ENCODE measurements at regions not wholly inside any gene's neighbourhood (a gene's known extent, or its start where the extent isn't known, plus 50 kb on each side); places are given as distances from the start of the nearest gene placed in this dataset.

GRCh38 chr3:110846971-110847370 lies 224.6 kb upstream of the NECTIN3 start:
- Histone ChIP-seq H3K27me3 (replicated peaks in 1 of 2; ENCODE audit: control insufficient read depth in 2 of 2, extremely low read depth in 1 of 2, insufficient read depth in 2 of 2, low read length in 1 of 2) (no peaks in the 10 kb centered on the region), H3K9me3 (no peaks in the 10 kb centered on the region), H3K4me1 (ENCODE audit: control insufficient read depth in 1 of 2, extremely low read depth in 1 of 2, insufficient read depth in 2 of 2, low read length in 2 of 2) (no peaks in the 10 kb centered on the region), H3K4me3 (ENCODE audit: control insufficient read depth in 1 of 2, extremely low read depth in 1 of 2, low read length in 1 of 2) (no peak overlapping the region), H3K36me3 (ENCODE audit: control insufficient read depth in 2 of 2, extremely low read depth in 1 of 2, insufficient read depth in 1 of 2, low read length in 1 of 2) (no peaks in the 10 kb centered on the region), H3K27ac (ENCODE audit: low read length) (no peak overlapping the region)
- WGBS (ENCODE audit: insufficient coverage) = no CpG with 5 or more reads among the region's 3 CpGs
- no peak overlapping the region for H3K27ac Mint-ChIP-seq
- no peaks in the 10 kb centered on the region for H3K36me3 Mint-ChIP-seq
- H3K4me1 Mint-ChIP-seq = no peaks in the 10 kb centered on the region
- DNase-seq (no peak), ATAC-seq (replicated peaks in 1 of 4) (no peak)
- H3K4me3 Mint-ChIP-seq = no peak overlapping the region
- ChIA-PET CTCF (no interaction called here), POLR2A (interaction anchor here in 1 of 2 donors (0.6 kb wide), 1 partner anchor 777 kb away, joined by 12 read pairs; no protein-coding TSS in a partner anchor)
- H3K27me3 Mint-ChIP-seq = peaks cover 6 to 14% of the 10 kb centered on the region in 2 donors
- peaks cover 0 to 17% (median 5%) of the 10 kb centered on the region in 3 donors for H3K9me3 Mint-ChIP-seq

- Histone ChIP-seq H3K36me3 (ENCODE audit: control insufficient read depth in 2 of 2, extremely low read depth in 1 of 2, insufficient read depth in 1 of 2, low read length in 1 of 2) (no peaks in the 10 kb centered on the region), H3K4me3 (ENCODE audit: control insufficient read depth in 1 of 2, extremely low read depth in 1 of 2, low read length in 1 of 2) (no peak overlapping the region), H3K27me3 (replicated peaks in 1 of 2; ENCODE audit: control insufficient read depth in 2 of 2, extremely low read depth in 1 of 2, insufficient read depth in 2 of 2, low read length in 1 of 2) (no peaks in the 10 kb centered on the region), H3K4me1 (ENCODE audit: control insufficient read depth in 1 of 2, extremely low read depth in 1 of 2, insufficient read depth in 2 of 2, low read length in 2 of 2) (no peaks in the 10 kb centered on the region), H3K9me3 (no peaks in the 10 kb centered on the region), H3K27ac (ENCODE audit: low read length) (no peak overlapping the region)
- Mint-ChIP-seq H3K36me3 (no peaks in the 10 kb centered on the region), H3K4me3 (no peak overlapping the region), H3K9me3 (peaks cover 0 to 8% (median 5%) of the 10 kb centered on the region in 3 donors), H3K27me3 (peaks cover 5 to 8% of the 10 kb centered on the region in 2 donors), H3K4me1 (no peaks in the 10 kb centered on the region), H3K27ac (no peak overlapping the region)
- CTCF ChIA-PET = interaction anchor here in 1 of 2 donors (1.0 kb wide), 1 partner anchor 231 kb away, joined by 3 read pairs; no protein-coding TSS in a partner anchor
- ATAC-seq (replicated peaks in 1 of 4) = no peak
- WGBS (ENCODE audit: insufficient coverage) = no CpG with 5 or more reads among the region's 2 CpGs
- POLR2A ChIA-PET = no interaction called here
- no peak for DNase-seq
Measured at GRCh38 chr3:110849064-110849463, 222.6 kb upstream of the NECTIN3 start.

GRCh38 chr3:110851736-110852135 lies 219.9 kb upstream of the NECTIN3 start:
- Mint-ChIP-seq H3K36me3 (no peaks in the 10 kb centered on the region), H3K4me3 (no peak overlapping the region), H3K4me1 (no peaks in the 10 kb centered on the region), H3K27ac (no peak overlapping the region), H3K27me3 (peaks cover 5 to 11% of the 10 kb centered on the region in 2 donors), H3K9me3 (no peaks in the 10 kb centered on the region)
- Histone ChIP-seq H3K4me3 (ENCODE audit: control insufficient read depth in 1 of 2, extremely low read depth in 1 of 2, low read length in 1 of 2) (no peak overlapping the region), H3K27me3 (replicated peaks in 1 of 2; ENCODE audit: control insufficient read depth in 2 of 2, extremely low read depth in 1 of 2, insufficient read depth in 2 of 2, low read length in 1 of 2) (no peaks in the 10 kb centered on the region), H3K4me1 (ENCODE audit: control insufficient read depth in 1 of 2, extremely low read depth in 1 of 2, insufficient read depth in 2 of 2, low read length in 2 of 2) (no peaks in the 10 kb centered on the region), H3K27ac (ENCODE audit: low read length) (no peak overlapping the region), H3K36me3 (ENCODE audit: control insufficient read depth in 2 of 2, extremely low read depth in 1 of 2, insufficient read depth in 1 of 2, low read length in 1 of 2) (no peaks in the 10 kb centered on the region), H3K9me3 (no peaks in the 10 kb centered on the region)
- ATAC-seq (replicated peaks in 1 of 4) (no peak), DNase-seq (no peak)
- POLR2A ChIA-PET = interaction anchor here in 1 of 2 donors (0.6 kb wide), 1 partner anchor 13 kb away, joined by 3 read pairs; no protein-coding TSS in a partner anchor
- CTCF ChIA-PET = no interaction called here

GRCh38 chr3:110855207-110855606 lies 216.4 kb upstream of the NECTIN3 start:
- DNase-seq = no peak
- no peaks in the 10 kb centered on the region for H3K36me3 Mint-ChIP-seq

GRCh38 chr3:110856916-110857315 lies 214.7 kb upstream of the NECTIN3 start:
- CTCF ChIA-PET = no interaction called here
- DNase-seq (no peak), ATAC-seq (replicated peaks in 1 of 4) (no peak)
- H3K36me3 ChIP-seq (ENCODE audit: control insufficient read depth in 2 of 2, extremely low read depth in 1 of 2, insufficient read depth in 1 of 2, low read length in 1 of 2) = no peaks in the 10 kb centered on the region
- Mint-ChIP-seq H3K27ac (no peak overlapping the region), H3K4me1 (no peaks in the 10 kb centered on the region), H3K9me3 (no peaks in the 10 kb centered on the region), H3K36me3 (no peaks in the 10 kb centered on the region), H3K4me3 (no peak overlapping the region), H3K27me3 (peaks cover 5 to 8% of the 10 kb centered on the region in 2 donors)
- H3K4me3 ChIP-seq (ENCODE audit: control insufficient read depth in 1 of 2, extremely low read depth in 1 of 2, low read length in 1 of 2) = no peak overlapping the region
- no peaks in the 10 kb centered on the region for H3K27me3 ChIP-seq (replicated peaks in 1 of 2; ENCODE audit: control insufficient read depth in 2 of 2, extremely low read depth in 1 of 2, insufficient read depth in 2 of 2, low read length in 1 of 2)
- H3K4me1 ChIP-seq (ENCODE audit: control insufficient read depth in 1 of 2, extremely low read depth in 1 of 2, insufficient read depth in 2 of 2, low read length in 2 of 2) = no peaks in the 10 kb centered on the region
- 95% methylated on average over 2 of the region's 2 CpGs for WGBS (ENCODE audit: insufficient coverage)
- H3K27ac ChIP-seq (ENCODE audit: low read length) = no peak overlapping the region
- H3K9me3 ChIP-seq = no peaks in the 10 kb centered on the region
- POLR2A ChIA-PET = no interaction called here

More at GRCh38 chr3:110855207-110855606, 216.4 kb upstream of the NECTIN3 start:
- POLR2A ChIA-PET = no interaction called here
- ATAC-seq (replicated peaks in 1 of 4) = no peak
- Histone ChIP-seq H3K9me3 (no peaks in the 10 kb centered on the region), H3K27me3 (replicated peaks in 1 of 2; ENCODE audit: control insufficient read depth in 2 of 2, extremely low read depth in 1 of 2, insufficient read depth in 2 of 2, low read length in 1 of 2) (no peaks in the 10 kb centered on the region), H3K4me3 (ENCODE audit: control insufficient read depth in 1 of 2, extremely low read depth in 1 of 2, low read length in 1 of 2) (no peak overlapping the region), H3K4me1 (ENCODE audit: control insufficient read depth in 1 of 2, extremely low read depth in 1 of 2, insufficient read depth in 2 of 2, low read length in 2 of 2) (no peaks in the 10 kb centered on the region), H3K36me3 (ENCODE audit: control insufficient read depth in 2 of 2, extremely low read depth in 1 of 2, insufficient read depth in 1 of 2, low read length in 1 of 2) (no peaks in the 10 kb centered on the region), H3K27ac (ENCODE audit: low read length) (no peak overlapping the region)
- Mint-ChIP-seq H3K27me3 (peaks cover 5 to 8% of the 10 kb centered on the region in 2 donors), H3K27ac (no peak overlapping the region), H3K4me1 (no peaks in the 10 kb centered on the region), H3K9me3 (no peaks in the 10 kb centered on the region), H3K4me3 (no peak overlapping the region)
- no CpG with 5 or more reads among the region's 2 CpGs for whole genome bisulfite sequencing (ENCODE audit: insufficient coverage)
- CTCF ChIA-PET = no interaction called here

- Histone ChIP-seq H3K27me3 (replicated peaks in 1 of 2; ENCODE audit: control insufficient read depth in 2 of 2, extremely low read depth in 1 of 2, insufficient read depth in 2 of 2, low read length in 1 of 2) (no peaks in the 10 kb centered on the region), H3K36me3 (ENCODE audit: control insufficient read depth in 2 of 2, extremely low read depth in 1 of 2, insufficient read depth in 1 of 2, low read length in 1 of 2) (no peaks in the 10 kb centered on the region), H3K4me1 (ENCODE audit: control insufficient read depth in 1 of 2, extremely low read depth in 1 of 2, insufficient read depth in 2 of 2, low read length in 2 of 2) (no peaks in the 10 kb centered on the region), H3K9me3 (no peaks in the 10 kb centered on the region), H3K4me3 (ENCODE audit: control insufficient read depth in 1 of 2, extremely low read depth in 1 of 2, low read length in 1 of 2) (no peak overlapping the region), H3K27ac (ENCODE audit: low read length) (no peak overlapping the region)
- Mint-ChIP-seq H3K27me3 (peaks cover 5 to 8% of the 10 kb centered on the region in 2 donors), H3K4me3 (no peak overlapping the region), H3K27ac (no peak overlapping the region), H3K4me1 (no peaks in the 10 kb centered on the region), H3K36me3 (no peaks in the 10 kb centered on the region), H3K9me3 (no peaks in the 10 kb centered on the region)
- ChIA-PET POLR2A (no interaction called here), CTCF (no interaction called here)
- DNase-seq (no peak), ATAC-seq (replicated peaks in 1 of 4) (no peak)
- WGBS (ENCODE audit: insufficient coverage) = no CpG with 5 or more reads among the region's 4 CpGs
Measured at GRCh38 chr3:110858549-110858948, 213.1 kb upstream of the NECTIN3 start.

GRCh38 chr3:110859336-110859735 lies 212.3 kb upstream of the NECTIN3 start:
- Histone ChIP-seq H3K4me3 (ENCODE audit: control insufficient read depth in 1 of 2, extremely low read depth in 1 of 2, low read length in 1 of 2) (no peak overlapping the region), H3K9me3 (no peaks in the 10 kb centered on the region), H3K27me3 (replicated peaks in 1 of 2; ENCODE audit: control insufficient read depth in 2 of 2, extremely low read depth in 1 of 2, insufficient read depth in 2 of 2, low read length in 1 of 2) (no peaks in the 10 kb centered on the region), H3K36me3 (ENCODE audit: control insufficient read depth in 2 of 2, extremely low read depth in 1 of 2, insufficient read depth in 1 of 2, low read length in 1 of 2) (no peaks in the 10 kb centered on the region), H3K4me1 (ENCODE audit: control insufficient read depth in 1 of 2, extremely low read depth in 1 of 2, insufficient read depth in 2 of 2, low read length in 2 of 2) (no peaks in the 10 kb centered on the region), H3K27ac (ENCODE audit: low read length) (no peak overlapping the region)
- Mint-ChIP-seq H3K4me1 (no peaks in the 10 kb centered on the region), H3K27me3 (peaks cover under 1% of the 10 kb centered on the region in 2 donors), H3K4me3 (no peak overlapping the region), H3K9me3 (no peaks in the 10 kb centered on the region), H3K27ac (no peak overlapping the region), H3K36me3 (no peaks in the 10 kb centered on the region)
- CTCF ChIA-PET = no interaction called here
- 80% methylated on average over 1 of the region's 5 CpGs for WGBS (ENCODE audit: insufficient coverage)
- ATAC-seq (replicated peaks in 1 of 4) (no peak), DNase-seq (no peak)
- POLR2A ChIA-PET = no interaction called here
